ENCODE measurements at regions not wholly inside any gene's neighbourhood (a gene's known extent, or its start where the extent isn't known, plus 50 kb on each side); places are given as distances from the start of the nearest gene placed in this dataset.

DNA sequence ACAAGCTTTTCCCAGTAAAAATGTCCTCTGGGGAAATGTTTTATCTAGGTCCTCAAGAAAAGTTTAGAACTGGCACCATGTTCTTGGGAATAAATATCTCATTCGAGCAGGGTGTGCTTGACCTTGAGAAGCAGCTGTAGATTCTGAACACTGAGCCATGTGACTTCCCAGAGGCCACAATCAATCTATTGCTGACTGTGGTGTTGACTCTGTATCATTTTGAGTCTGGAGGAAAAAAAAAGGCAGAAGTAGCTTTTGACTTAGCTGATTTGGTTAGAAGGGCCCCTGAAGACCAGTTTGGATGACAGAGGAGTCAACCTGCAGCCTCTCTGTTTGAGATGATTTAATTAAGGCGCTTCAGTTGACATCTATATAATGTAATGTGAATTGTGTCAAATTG, 592.4 kb upstream of the SEL1L start:
- Histone ChIP-seq H3K27ac (no peak overlapping the region), H3K27me3 (no peaks in the 10 kb centered on the region), H3K9me3 (no peaks in the 10 kb centered on the region), H3K4me3 (no peak overlapping the region), H3K36me3 (no peaks in the 10 kb centered on the region), H3K4me1 (ENCODE audit: insufficient read depth) (peaks cover 2% of the 10 kb centered on the region)
- 45 to 51% (median 49%) methylated on average over 2 of the region's 2 CpGs for WGBS, 3 donors
- intact Hi-C loops (cut with DNase I): no loop called here
- TF ChIP-seq EP300 (IDR thresholded peaks at IDR 0.05) (no peak), POLR2A (IDR thresholded peaks at IDR 0.05) (no peak)
- TF ChIP-seq, protein P1, sequence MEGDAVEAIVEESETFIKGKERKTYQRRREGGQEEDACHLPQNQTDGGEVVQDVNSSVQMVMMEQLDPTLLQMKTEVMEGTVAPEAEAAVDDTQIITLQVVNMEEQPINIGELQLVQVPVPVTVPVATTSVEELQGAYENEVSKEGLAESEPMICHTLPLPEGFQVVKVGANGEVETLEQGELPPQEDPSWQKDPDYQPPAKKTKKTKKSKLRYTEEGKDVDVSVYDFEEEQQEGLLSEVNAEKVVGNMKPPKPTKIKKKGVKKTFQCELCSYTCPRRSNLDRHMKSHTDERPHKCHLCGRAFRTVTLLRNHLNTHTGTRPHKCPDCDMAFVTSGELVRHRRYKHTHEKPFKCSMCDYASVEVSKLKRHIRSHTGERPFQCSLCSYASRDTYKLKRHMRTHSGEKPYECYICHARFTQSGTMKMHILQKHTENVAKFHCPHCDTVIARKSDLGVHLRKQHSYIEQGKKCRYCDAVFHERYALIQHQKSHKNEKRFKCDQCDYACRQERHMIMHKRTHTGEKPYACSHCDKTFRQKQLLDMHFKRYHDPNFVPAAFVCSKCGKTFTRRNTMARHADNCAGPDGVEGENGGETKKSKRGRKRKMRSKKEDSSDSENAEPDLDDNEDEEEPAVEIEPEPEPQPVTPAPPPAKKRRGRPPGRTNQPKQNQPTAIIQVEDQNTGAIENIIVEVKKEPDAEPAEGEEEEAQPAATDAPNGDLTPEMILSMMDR (IDR thresholded peaks at IDR 0.05): no peak
- DNase-seq: no peak

DNA sequence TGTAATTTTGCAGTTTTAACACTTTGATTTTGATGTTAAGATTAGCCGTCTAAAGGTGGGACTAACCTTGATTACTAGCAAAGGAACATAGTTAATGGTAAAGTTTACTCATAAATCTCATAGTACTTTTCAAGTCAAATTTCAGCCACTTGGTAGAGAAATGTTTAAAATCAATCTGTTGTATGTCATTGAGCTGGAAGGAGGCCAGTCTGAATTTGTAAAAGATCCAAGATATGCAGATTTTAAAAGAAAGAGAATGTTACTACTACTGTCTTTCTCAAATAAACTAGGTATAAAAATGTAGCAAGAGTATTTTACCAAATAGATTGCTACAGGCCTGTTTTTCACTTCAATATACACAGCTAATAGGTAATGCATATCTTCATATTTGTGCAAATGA, 600.8 kb upstream of the SEL1L start:
- H3K36me3 ChIP-seq: no peaks in the 10 kb centered on the region
- intact Hi-C loops (cut with DNase I): no loop called here
- no peak for DNase-seq
- no peak for TF ChIP-seq POLR2A (IDR thresholded peaks at IDR 0.05)
- no peak for TF ChIP-seq EP300 (IDR thresholded peaks at IDR 0.05)
- TF ChIP-seq, protein P1 (IDR thresholded peaks at IDR 0.05): no peak
- H3K27ac ChIP-seq: no peak overlapping the region
- no peaks in the 10 kb centered on the region for H3K4me1 ChIP-seq (ENCODE audit: insufficient read depth)
- WGBS, 3 donors: 0% methylated on average over 1 of the region's 1 CpG
- no peaks in the 10 kb centered on the region for H3K27me3 ChIP-seq
- no peak overlapping the region for H3K4me3 ChIP-seq
- no peaks in the 10 kb centered on the region for H3K9me3 ChIP-seq

DNA sequence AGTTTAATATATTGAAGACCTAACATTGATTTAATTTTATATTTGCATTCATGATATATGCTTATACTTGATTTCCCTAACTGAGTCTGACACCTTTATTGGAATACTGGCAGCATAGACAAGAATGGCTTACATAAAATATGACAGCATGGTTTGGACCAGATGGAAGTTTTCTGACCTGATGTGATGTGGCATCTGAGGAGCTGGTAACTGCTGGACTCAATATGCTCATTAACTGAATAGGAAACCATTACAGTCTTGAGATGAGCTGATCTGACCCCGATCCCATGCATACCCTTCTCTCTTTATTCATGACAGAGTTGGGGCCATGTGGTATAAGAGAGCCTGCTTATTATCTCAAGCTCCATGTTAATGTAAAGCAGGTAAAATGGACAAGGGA, 604.8 kb upstream of the SEL1L start:
- intact Hi-C loops (cut with DNase I): no loop called here
- no peak for DNase-seq
- 74 to 84% (median 77%) methylated on average over 1 of the region's 1 CpG for WGBS, 3 donors

DNA sequence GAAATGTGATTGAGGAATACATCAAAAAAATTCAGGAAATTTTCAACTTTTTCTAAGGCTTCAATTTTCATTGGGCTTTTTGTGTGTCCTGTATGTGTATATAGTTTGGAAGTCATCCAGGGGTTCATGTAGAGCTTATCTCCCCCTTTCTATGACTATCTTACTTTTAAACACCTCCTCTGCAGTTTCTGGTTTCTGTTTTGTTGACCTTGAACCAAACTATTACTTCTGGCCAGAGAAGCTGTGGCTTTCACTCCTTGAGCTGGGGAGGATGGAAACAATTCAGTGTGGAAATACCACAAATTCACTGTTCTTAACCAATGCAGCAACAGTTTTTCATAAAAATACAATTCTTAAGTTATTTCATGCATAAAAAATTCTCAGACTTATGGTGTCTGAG, 613.2 kb upstream of the SEL1L start:
- no peak overlapping the region for H3K27ac ChIP-seq
- TF ChIP-seq POLR2A (IDR thresholded peaks at IDR 0.05) (no peak), EP300 (IDR thresholded peaks at IDR 0.05) (no peak)
- TF ChIP-seq, protein P1 (IDR thresholded peaks at IDR 0.05): no peak
- no peak for DNase-seq
- no peak overlapping the region for H3K4me3 ChIP-seq
- H3K4me1 ChIP-seq (ENCODE audit: insufficient read depth): no peaks in the 10 kb centered on the region
- intact Hi-C loops (cut with DNase I): no loop called here
- no peaks in the 10 kb centered on the region for H3K9me3 ChIP-seq
- H3K27me3 ChIP-seq: no peaks in the 10 kb centered on the region
- H3K36me3 ChIP-seq: no peaks in the 10 kb centered on the region

More for the DNA sequence above, 604.8 kb upstream of the SEL1L start:
- no peak overlapping the region for H3K4me3 ChIP-seq
- H3K4me1 ChIP-seq (ENCODE audit: insufficient read depth): no peaks in the 10 kb centered on the region
- no peaks in the 10 kb centered on the region for H3K9me3 ChIP-seq
- no peaks in the 10 kb centered on the region for H3K36me3 ChIP-seq
- no peaks in the 10 kb centered on the region for H3K27me3 ChIP-seq
- H3K27ac ChIP-seq: no peak overlapping the region
- TF ChIP-seq, protein P1 (IDR thresholded peaks at IDR 0.05): no peak
- TF ChIP-seq POLR2A (IDR thresholded peaks at IDR 0.05) (no peak), EP300 (IDR thresholded peaks at IDR 0.05) (no peak)

DNA sequence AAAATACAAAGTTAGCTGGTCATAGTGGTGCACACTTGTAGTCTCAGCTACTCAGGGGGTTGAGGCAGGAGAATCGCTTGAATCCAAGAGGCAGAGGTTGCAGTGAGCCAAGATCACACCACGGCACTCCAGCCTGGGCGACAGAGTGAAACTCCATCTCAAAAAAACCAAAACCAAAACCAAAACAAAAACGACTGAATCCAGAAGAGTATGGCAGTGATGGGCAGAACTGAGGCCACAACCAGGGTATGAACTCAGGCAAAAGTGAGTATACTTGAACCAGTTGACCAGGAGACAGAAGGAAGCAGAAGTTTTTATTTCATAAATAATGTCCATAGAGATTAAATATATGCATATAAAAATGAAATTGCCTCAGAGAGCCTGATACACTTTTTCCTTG, 620.0 kb upstream of the SEL1L start:
- Histone ChIP-seq H3K27me3 (no peaks in the 10 kb centered on the region), H3K9me3 (no peaks in the 10 kb centered on the region), H3K4me3 (no peak overlapping the region), H3K4me1 (ENCODE audit: insufficient read depth) (no peaks in the 10 kb centered on the region), H3K36me3 (no peaks in the 10 kb centered on the region), H3K27ac (no peak overlapping the region)
- no peak for TF ChIP-seq EP300 (IDR thresholded peaks at IDR 0.05)
- TF ChIP-seq POLR2A (IDR thresholded peaks at IDR 0.05): no peak
- TF ChIP-seq, protein P1 (IDR thresholded peaks at IDR 0.05): no peak
- 86 to 90% (median 88%) methylated on average over 4 of the region's 4 CpGs for WGBS, 3 donors
- intact Hi-C loops (cut with DNase I): no loop called here
- DNase-seq: no peak

All from ovary (tissue), 7 donors.